ENCODE measurements at regions not wholly inside any gene's neighbourhood (a gene's known extent, or its start where the extent isn't known, plus 50 kb on each side); places are given as distances from the start of the nearest gene placed in this dataset.

GRCh38 chr2:208819190-208819589, 412.6 kb downstream of the PTH2R start:
- no peak overlapping the region for H3K4me2 ChIP-seq (ENCODE audit: low read length)
- TF ChIP-seq EZH2phosphoT487 (IDR thresholded peaks at IDR 0.05; ENCODE audit: borderline replicate concordance, low read length): no peak
- TF ChIP-seq, protein P1, sequence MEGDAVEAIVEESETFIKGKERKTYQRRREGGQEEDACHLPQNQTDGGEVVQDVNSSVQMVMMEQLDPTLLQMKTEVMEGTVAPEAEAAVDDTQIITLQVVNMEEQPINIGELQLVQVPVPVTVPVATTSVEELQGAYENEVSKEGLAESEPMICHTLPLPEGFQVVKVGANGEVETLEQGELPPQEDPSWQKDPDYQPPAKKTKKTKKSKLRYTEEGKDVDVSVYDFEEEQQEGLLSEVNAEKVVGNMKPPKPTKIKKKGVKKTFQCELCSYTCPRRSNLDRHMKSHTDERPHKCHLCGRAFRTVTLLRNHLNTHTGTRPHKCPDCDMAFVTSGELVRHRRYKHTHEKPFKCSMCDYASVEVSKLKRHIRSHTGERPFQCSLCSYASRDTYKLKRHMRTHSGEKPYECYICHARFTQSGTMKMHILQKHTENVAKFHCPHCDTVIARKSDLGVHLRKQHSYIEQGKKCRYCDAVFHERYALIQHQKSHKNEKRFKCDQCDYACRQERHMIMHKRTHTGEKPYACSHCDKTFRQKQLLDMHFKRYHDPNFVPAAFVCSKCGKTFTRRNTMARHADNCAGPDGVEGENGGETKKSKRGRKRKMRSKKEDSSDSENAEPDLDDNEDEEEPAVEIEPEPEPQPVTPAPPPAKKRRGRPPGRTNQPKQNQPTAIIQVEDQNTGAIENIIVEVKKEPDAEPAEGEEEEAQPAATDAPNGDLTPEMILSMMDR (IDR thresholded peaks at IDR 0.05; ENCODE audit: low read depth, low read length, poor library complexity, severe bottlenecking): no peak
- no peaks in the 10 kb centered on the region for H3K79me2 ChIP-seq (ENCODE audit: control insufficient read depth, low read length)
- no peak overlapping the region for H3K4me3 ChIP-seq (ENCODE audit: low read length)
- H3K36me3 ChIP-seq (ENCODE audit: control insufficient read depth, low read length): no peaks in the 10 kb centered on the region
- H3K4me1 ChIP-seq (ENCODE audit: control insufficient read depth, low read length): no peaks in the 10 kb centered on the region
- H3K9me2 ChIP-seq (replicated peaks; ENCODE audit: control insufficient read depth, low read length): no peaks in the 10 kb centered on the region
- no peaks in the 10 kb centered on the region for H4K20me1 ChIP-seq (ENCODE audit: control insufficient read depth, insufficient read depth, low read depth, low read length)
- no peaks in the 10 kb centered on the region for H3K9me3 ChIP-seq (ENCODE audit: control insufficient read depth, insufficient read depth, low read length)
- no peak overlapping the region for H3K27ac ChIP-seq (ENCODE audit: low read depth, low read length)
- no peaks in the 10 kb centered on the region for H3K27me3 ChIP-seq (ENCODE audit: control insufficient read depth, low read length)
- no peaks in the 10 kb centered on the region for H3F3A ChIP-seq (ENCODE audit: control insufficient read depth, insufficient read depth)

- H3K4me1 ChIP-seq (ENCODE audit: control insufficient read depth, low read length): no peaks in the 10 kb centered on the region
- no peak for TF ChIP-seq EZH2phosphoT487 (IDR thresholded peaks at IDR 0.05; ENCODE audit: borderline replicate concordance, low read length)
- TF ChIP-seq, protein P1 (IDR thresholded peaks at IDR 0.05; ENCODE audit: low read depth, low read length, poor library complexity, severe bottlenecking): peak; percentile 29
- H3K27ac ChIP-seq (ENCODE audit: low read depth, low read length): no peak overlapping the region
- no peaks in the 10 kb centered on the region for H4K20me1 ChIP-seq (ENCODE audit: control insufficient read depth, insufficient read depth, low read depth, low read length)
- no peaks in the 10 kb centered on the region for H3F3A ChIP-seq (ENCODE audit: control insufficient read depth, insufficient read depth)
- H3K36me3 ChIP-seq (ENCODE audit: control insufficient read depth, low read length): no peaks in the 10 kb centered on the region
- no peaks in the 10 kb centered on the region for H3K9me2 ChIP-seq (replicated peaks; ENCODE audit: control insufficient read depth, low read length)
- H3K4me3 ChIP-seq (ENCODE audit: low read length): no peak overlapping the region
- no peak overlapping the region for H3K4me2 ChIP-seq (ENCODE audit: low read length)
- H3K27me3 ChIP-seq (ENCODE audit: control insufficient read depth, low read length): no peaks in the 10 kb centered on the region
- no peaks in the 10 kb centered on the region for H3K79me2 ChIP-seq (ENCODE audit: control insufficient read depth, low read length)
- no peaks in the 10 kb centered on the region for H3K9me3 ChIP-seq (ENCODE audit: control insufficient read depth, insufficient read depth, low read length)
Observed at GRCh38 chr2:208820014-208820688, 413.6 kb downstream of the PTH2R start.

- no peaks in the 10 kb centered on the region for H3K79me2 ChIP-seq (ENCODE audit: control insufficient read depth, low read length)
- no peaks in the 10 kb centered on the region for H3K9me2 ChIP-seq (replicated peaks; ENCODE audit: control insufficient read depth, low read length)
- H3F3A ChIP-seq (ENCODE audit: control insufficient read depth, insufficient read depth): no peaks in the 10 kb centered on the region
- H3K36me3 ChIP-seq (ENCODE audit: control insufficient read depth, low read length): no peaks in the 10 kb centered on the region
- no peaks in the 10 kb centered on the region for H3K4me1 ChIP-seq (ENCODE audit: control insufficient read depth, low read length)
- H3K4me3 ChIP-seq (ENCODE audit: low read length): no peak overlapping the region
- H3K4me2 ChIP-seq (ENCODE audit: low read length): no peak overlapping the region
- H3K9me3 ChIP-seq (ENCODE audit: control insufficient read depth, insufficient read depth, low read length): no peaks in the 10 kb centered on the region
- no peaks in the 10 kb centered on the region for H4K20me1 ChIP-seq (ENCODE audit: control insufficient read depth, insufficient read depth, low read depth, low read length)
- no peak overlapping the region for H3K27ac ChIP-seq (ENCODE audit: low read depth, low read length)
- H3K27me3 ChIP-seq (ENCODE audit: control insufficient read depth, low read length): no peaks in the 10 kb centered on the region
- no peak for TF ChIP-seq EZH2phosphoT487 (IDR thresholded peaks at IDR 0.05; ENCODE audit: borderline replicate concordance, low read length)
- TF ChIP-seq, protein P1 (IDR thresholded peaks at IDR 0.05; ENCODE audit: low read depth, low read length, poor library complexity, severe bottlenecking): no peak
Observed at GRCh38 chr2:208827109-208827508, 420.5 kb downstream of the PTH2R start.
